Activated naive CD8-positive, alpha-beta T cell treated with anti-CD3 and anti-CD28 coated beads for 36 hours (primary cell): ENCODE measurements at regions not wholly inside any gene's neighbourhood (a gene's known extent, or its start where the extent isn't known, plus 50 kb on each side); places are given as distances from the start of the nearest gene placed in this dataset.

Source experiments
- DNase-seq: peaks from one replicate; pipeline ENCODE4 v3.0.0; 2021
- H3K27ac Mint-ChIP-seq: one replicate; pipeline ENCODE4 v1.8.0; 2022; ENCODE audit warnings: mild to moderate bottlenecking, moderate library complexity, mixed read lengths
- H3K27me3 Mint-ChIP-seq: one replicate; pipeline ENCODE4 v1.8.0; 2022; ENCODE audit warnings: mild to moderate bottlenecking, mixed read lengths
- H3K36me3 Mint-ChIP-seq: one replicate; pipeline ENCODE4 v1.8.0; 2021; ENCODE audit warnings: mild to moderate bottlenecking, mixed read lengths
- H3K4me1 Mint-ChIP-seq: one replicate; pipeline ENCODE4 v1.8.0; 2021; ENCODE audit warnings: mixed read lengths
- H3K4me3 Mint-ChIP-seq: one replicate; pipeline ENCODE4 v1.8.0; 2022; ENCODE audit warnings: mild to moderate bottlenecking, moderate library complexity, mixed read lengths
- H3K9me3 Mint-ChIP-seq: one replicate; pipeline ENCODE4 v1.8.0; 2022; ENCODE audit warnings: mixed read lengths

DNA sequence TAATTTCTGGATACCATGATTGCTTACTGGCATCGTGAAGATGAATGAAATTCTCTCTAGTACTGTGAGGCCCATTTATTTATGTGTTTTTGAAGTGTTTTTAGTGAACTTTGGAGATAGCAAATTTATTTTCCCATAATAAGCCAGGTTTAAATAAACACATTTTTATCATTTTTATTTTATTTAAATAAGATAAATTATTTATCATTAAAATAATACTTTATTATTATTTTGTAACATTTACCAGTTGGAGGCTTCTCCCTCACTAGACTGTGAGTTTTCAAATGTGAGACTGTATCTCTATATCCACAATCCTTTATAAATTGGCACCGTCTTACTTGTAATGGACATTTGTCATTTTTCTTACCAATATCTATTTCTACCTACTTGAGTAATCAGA is 351.7 kb downstream of the METTL15 start:
- no peaks in the 10 kb centered on the region for H3K36me3 Mint-ChIP-seq
- H3K27me3 Mint-ChIP-seq = no peaks in the 10 kb centered on the region
- H3K4me3 Mint-ChIP-seq = no peak overlapping the region
- H3K27ac Mint-ChIP-seq = no peak overlapping the region
- no peaks in the 10 kb centered on the region for H3K4me1 Mint-ChIP-seq
- no peaks in the 10 kb centered on the region for H3K9me3 Mint-ChIP-seq
- no peak for DNase-seq

- no peak overlapping the region for H3K27ac Mint-ChIP-seq
- H3K9me3 Mint-ChIP-seq = no peaks in the 10 kb centered on the region
- H3K4me1 Mint-ChIP-seq = no peaks in the 10 kb centered on the region
- H3K4me3 Mint-ChIP-seq = no peak overlapping the region
- no peaks in the 10 kb centered on the region for H3K36me3 Mint-ChIP-seq
- H3K27me3 Mint-ChIP-seq = no peaks in the 10 kb centered on the region
- no peak for DNase-seq
These were observed 349.4 kb downstream of the METTL15 start for GRCh38 chr11:28457481-28458065.

- no peak overlapping the region for H3K27ac Mint-ChIP-seq
- DNase-seq = no peak
- H3K27me3 Mint-ChIP-seq = no peaks in the 10 kb centered on the region
- no peak overlapping the region for H3K4me3 Mint-ChIP-seq
- no peaks in the 10 kb centered on the region for H3K36me3 Mint-ChIP-seq
- H3K9me3 Mint-ChIP-seq = peaks cover 2% of the 10 kb centered on the region
- no peaks in the 10 kb centered on the region for H3K4me1 Mint-ChIP-seq
These were observed 340.0 kb downstream of the METTL15 start for GRCh38 chr11:28448186-28448585.

DNA sequence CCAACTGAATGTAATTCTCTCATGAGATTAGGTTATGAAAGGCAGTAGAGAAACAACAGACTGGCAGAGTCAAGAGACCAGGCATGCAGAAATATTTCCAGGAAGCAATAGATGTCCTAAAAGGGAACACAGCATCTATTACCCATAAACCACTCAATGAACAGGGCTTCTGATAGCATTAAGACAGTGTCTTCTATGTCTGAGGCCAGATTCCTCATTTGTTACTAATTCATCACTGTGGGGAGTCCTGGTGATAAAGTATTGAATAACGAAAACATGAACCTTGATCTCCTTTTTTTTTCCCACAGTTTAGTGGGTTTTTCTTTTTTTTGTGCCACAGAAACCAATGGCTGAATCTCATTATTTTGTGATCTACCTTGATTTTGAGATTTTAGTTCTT is 339.0 kb downstream of the METTL15 start:
- Mint-ChIP-seq H3K36me3 (no peaks in the 10 kb centered on the region), H3K27ac (no peak overlapping the region), H3K27me3 (no peaks in the 10 kb centered on the region), H3K9me3 (peaks cover 2% of the 10 kb centered on the region), H3K4me3 (no peak overlapping the region), H3K4me1 (no peaks in the 10 kb centered on the region)
- no peak for DNase-seq

GRCh38 chr11:28442131-28442530 is 333.9 kb downstream of the METTL15 start:
- H3K9me3 Mint-ChIP-seq = no peaks in the 10 kb centered on the region
- no peaks in the 10 kb centered on the region for H3K4me1 Mint-ChIP-seq
- no peaks in the 10 kb centered on the region for H3K27me3 Mint-ChIP-seq
- no peaks in the 10 kb centered on the region for H3K36me3 Mint-ChIP-seq
- DNase-seq = no peak
- H3K4me3 Mint-ChIP-seq = no peak overlapping the region
- H3K27ac Mint-ChIP-seq = no peak overlapping the region

GRCh38 chr11:28439403-28439802 is 331.2 kb downstream of the METTL15 start:
- Mint-ChIP-seq H3K9me3 (peaks cover 2% of the 10 kb centered on the region), H3K36me3 (no peaks in the 10 kb centered on the region), H3K4me1 (no peaks in the 10 kb centered on the region), H3K27me3 (no peaks in the 10 kb centered on the region), H3K4me3 (no peak overlapping the region), H3K27ac (no peak overlapping the region)
- no peak for DNase-seq

- no peaks in the 10 kb centered on the region for H3K4me1 Mint-ChIP-seq
- no peaks in the 10 kb centered on the region for H3K36me3 Mint-ChIP-seq
- H3K4me3 Mint-ChIP-seq = no peak overlapping the region
These were observed 311.9 kb downstream of the METTL15 start for GRCh38 chr11:28420099-28420498.

GRCh38 chr11:28417601-28418323 is 309.6 kb downstream of the METTL15 start:
- no peak for DNase-seq
- Mint-ChIP-seq H3K4me3 (no peak overlapping the region), H3K36me3 (no peaks in the 10 kb centered on the region), H3K4me1 (no peaks in the 10 kb centered on the region), H3K27ac (no peak overlapping the region), H3K9me3 (peaks cover 1% of the 10 kb centered on the region), H3K27me3 (no peaks in the 10 kb centered on the region)

More at GRCh38 chr11:28420099-28420498, 311.9 kb downstream of the METTL15 start:
- Mint-ChIP-seq H3K27me3 (no peaks in the 10 kb centered on the region), H3K27ac (no peak overlapping the region), H3K9me3 (peaks cover 1% of the 10 kb centered on the region)
- no peak for DNase-seq

- Mint-ChIP-seq H3K27me3 (no peaks in the 10 kb centered on the region), H3K9me3 (no peaks in the 10 kb centered on the region), H3K4me1 (no peaks in the 10 kb centered on the region), H3K27ac (no peak overlapping the region), H3K36me3 (no peaks in the 10 kb centered on the region), H3K4me3 (no peak overlapping the region)
- no peak for DNase-seq
These were observed 303.8 kb downstream of the METTL15 start for GRCh38 chr11:28412029-28412428.

GRCh38 chr11:28401446-28401845 is 293.3 kb downstream of the METTL15 start:
- Mint-ChIP-seq H3K9me3 (no peaks in the 10 kb centered on the region), H3K4me3 (no peak overlapping the region), H3K4me1 (no peaks in the 10 kb centered on the region), H3K36me3 (no peaks in the 10 kb centered on the region), H3K27me3 (no peaks in the 10 kb centered on the region), H3K27ac (no peak overlapping the region)
- no peak for DNase-seq

- no peak overlapping the region for H3K27ac Mint-ChIP-seq
- H3K27me3 Mint-ChIP-seq = no peaks in the 10 kb centered on the region
- no peak for DNase-seq
- H3K4me3 Mint-ChIP-seq = no peak overlapping the region
- no peaks in the 10 kb centered on the region for H3K36me3 Mint-ChIP-seq
- no peaks in the 10 kb centered on the region for H3K4me1 Mint-ChIP-seq
- no peaks in the 10 kb centered on the region for H3K9me3 Mint-ChIP-seq
These were observed 292.3 kb downstream of the METTL15 start for GRCh38 chr11:28400331-28401100.

- Mint-ChIP-seq H3K36me3 (no peaks in the 10 kb centered on the region), H3K27me3 (no peaks in the 10 kb centered on the region), H3K4me1 (no peaks in the 10 kb centered on the region), H3K4me3 (no peak overlapping the region), H3K27ac (no peak overlapping the region), H3K9me3 (peaks cover 4% of the 10 kb centered on the region)
- DNase-seq = no peak
These were observed 285.2 kb downstream of the METTL15 start for GRCh38 chr11:28393348-28393747.

DNA sequence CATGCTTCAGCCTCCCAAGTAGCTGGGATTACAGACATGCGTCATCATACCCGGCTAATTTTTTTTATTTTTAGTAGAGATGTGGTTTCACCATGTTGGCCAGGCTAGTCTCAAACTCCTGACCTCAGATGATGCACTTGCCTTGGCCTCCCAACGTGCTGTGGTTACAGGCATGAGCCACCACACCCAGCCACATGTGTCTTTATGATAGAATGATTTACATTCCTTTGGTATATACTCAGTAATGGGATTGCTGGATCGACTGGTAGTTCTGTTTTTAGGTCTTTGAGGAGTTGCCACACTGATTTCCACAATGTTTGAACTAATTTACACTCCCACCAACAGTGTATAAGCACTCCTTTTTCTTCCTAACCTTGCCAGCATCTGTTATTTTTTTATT is 276.2 kb downstream of the METTL15 start:
- no peak for DNase-seq
- Mint-ChIP-seq H3K36me3 (peaks cover 7% of the 10 kb centered on the region), H3K27me3 (no peaks in the 10 kb centered on the region), H3K27ac (no peak overlapping the region), H3K9me3 (peaks cover 21% of the 10 kb centered on the region), H3K4me1 (no peaks in the 10 kb centered on the region), H3K4me3 (no peak overlapping the region)

- peaks cover 18% of the 10 kb centered on the region for H3K9me3 Mint-ChIP-seq
- H3K27me3 Mint-ChIP-seq = no peaks in the 10 kb centered on the region
- peaks cover 7% of the 10 kb centered on the region for H3K36me3 Mint-ChIP-seq
- DNase-seq = no peak
- H3K4me1 Mint-ChIP-seq = no peaks in the 10 kb centered on the region
- H3K4me3 Mint-ChIP-seq = no peak overlapping the region
- no peak overlapping the region for H3K27ac Mint-ChIP-seq
These were observed 275.3 kb downstream of the METTL15 start for GRCh38 chr11:28383456-28383855.
